ENCODE measurements at regions not wholly inside any gene's neighbourhood (a gene's known extent, or its start where the extent isn't known, plus 50 kb on each side); places are given as distances from the start of the nearest gene placed in this dataset.

- TF ChIP-seq CTCF (IDR thresholded peaks at IDR 0.05) (no peak), POLR2A (IDR thresholded peaks at IDR 0.05) (no peak)
- no peaks in the 10 kb centered on the region for H3K4me1 ChIP-seq
- no peak for DNase-seq
- intact Hi-C loops (cut with DNase I; ENCODE audit: low total_unique reads) = no loop called here
- H3K9me3 ChIP-seq = no peaks in the 10 kb centered on the region
- no peaks in the 10 kb centered on the region for H3K27me3 ChIP-seq
- 81 to 82% methylated on average over 3 of the region's 3 CpGs for WGBS, 2 donors
- H3K27ac ChIP-seq = no peak overlapping the region
- no peak overlapping the region for H3K4me3 ChIP-seq
- H3K36me3 ChIP-seq (ENCODE audit: low read depth, missing control alignments) = no peaks in the 10 kb centered on the region
Observed at GRCh38 chr3:76436894-76437293, 603.0 kb upstream of the ROBO2 start.

GRCh38 chr3:76438971-76439370, 600.9 kb upstream of the ROBO2 start:
- H3K27me3 ChIP-seq = no peaks in the 10 kb centered on the region
- H3K36me3 ChIP-seq (ENCODE audit: low read depth, missing control alignments) = no peaks in the 10 kb centered on the region
- H3K27ac ChIP-seq = no peak overlapping the region
- H3K9me3 ChIP-seq = no peaks in the 10 kb centered on the region
- no peaks in the 10 kb centered on the region for H3K4me1 ChIP-seq
- intact Hi-C loops (cut with DNase I; ENCODE audit: low total_unique reads) = no loop called here
- 36 to 71% methylated on average over 2 of the region's 2 CpGs for WGBS, 2 donors
- H3K4me3 ChIP-seq = no peak overlapping the region
- TF ChIP-seq CTCF (IDR thresholded peaks at IDR 0.05) = no peak
- no peak for TF ChIP-seq POLR2A (IDR thresholded peaks at IDR 0.05)
- DNase-seq = no peak

- WGBS, 2 donors = 88 to 92% methylated on average over 8 of the region's 8 CpGs
- H3K9me3 ChIP-seq = no peaks in the 10 kb centered on the region
- H3K27ac ChIP-seq = no peak overlapping the region
- intact Hi-C loops (cut with DNase I; ENCODE audit: low total_unique reads) = no loop called here
- no peaks in the 10 kb centered on the region for H3K36me3 ChIP-seq (ENCODE audit: low read depth, missing control alignments)
- H3K27me3 ChIP-seq = no peaks in the 10 kb centered on the region
- no peak overlapping the region for H3K4me3 ChIP-seq
- DNase-seq = no peak
- no peak for TF ChIP-seq CTCF (IDR thresholded peaks at IDR 0.05)
- H3K4me1 ChIP-seq = no peaks in the 10 kb centered on the region
Observed at GRCh38 chr3:76442374-76442915, 597.5 kb upstream of the ROBO2 start.

- intact Hi-C loops (cut with DNase I; ENCODE audit: low total_unique reads) = no loop called here
- Histone ChIP-seq H3K4me1 (no peaks in the 10 kb centered on the region), H3K4me3 (no peak overlapping the region), H3K9me3 (no peaks in the 10 kb centered on the region), H3K27ac (no peak overlapping the region), H3K36me3 (ENCODE audit: low read depth, missing control alignments) (no peaks in the 10 kb centered on the region), H3K27me3 (no peaks in the 10 kb centered on the region)
- TF ChIP-seq CTCF (IDR thresholded peaks at IDR 0.05) = no peak
- no peak for TF ChIP-seq POLR2A (IDR thresholded peaks at IDR 0.05)
- 89 to 90% methylated on average over 3 of the region's 3 CpGs for WGBS, 2 donors
- no peak for DNase-seq
Observed at GRCh38 chr3:76456322-76456721, 583.6 kb upstream of the ROBO2 start.

- intact Hi-C loops (cut with DNase I; ENCODE audit: low total_unique reads) = no loop called here
- Histone ChIP-seq H3K4me1 (no peaks in the 10 kb centered on the region), H3K36me3 (ENCODE audit: low read depth, missing control alignments) (no peaks in the 10 kb centered on the region), H3K9me3 (no peaks in the 10 kb centered on the region), H3K27me3 (no peaks in the 10 kb centered on the region), H3K27ac (no peak overlapping the region), H3K4me3 (no peak overlapping the region)
- TF ChIP-seq POLR2A (IDR thresholded peaks at IDR 0.05) (no peak), CTCF (IDR thresholded peaks at IDR 0.05) (no peak)
- WGBS, 2 donors = 64 to 77% methylated on average over 4 of the region's 4 CpGs
- DNase-seq = peak; percentile 92
Observed at GRCh38 chr3:76463501-76463900, 576.4 kb upstream of the ROBO2 start.

All from testis (tissue), 2 donors.